ENCODE measurements at regions not wholly inside any gene's neighbourhood (a gene's known extent, or its start where the extent isn't known, plus 50 kb on each side); places are given as distances from the start of the nearest gene placed in this dataset.

- Mint-ChIP-seq H3K9me3 (ENCODE audit: low read depth, unreplicated experiment) (no peaks in the 10 kb centered on the region), H3K27me3 (ENCODE audit: unreplicated experiment) (peaks cover 51% of the 10 kb centered on the region), H3K36me3 (ENCODE audit: insufficient read depth, unreplicated experiment) (no peaks in the 10 kb centered on the region), H3K27ac (ENCODE audit: unreplicated experiment) (no peak overlapping the region), H3K4me1 (ENCODE audit: low read depth, unreplicated experiment) (peaks cover 6% of the 10 kb centered on the region), H3K4me3 (ENCODE audit: low read depth, unreplicated experiment) (no peak overlapping the region)
- no TSS peak for BruUV-seq (replicated peaks)
- intact Hi-C loops (cut with micrococcal nuclease; ENCODE audit: unreplicated experiment): no loop called here
- CTCF ChIA-PET: interaction anchor here (0.6 to 1.2 kb wide), 3 partner anchors 11 to 596 kb away, joined by 3 to 5 read pairs (median 3); no protein-coding TSS in a partner anchor
- DNase-seq: no peak
- no peak for TF ChIP-seq CTCF (IDR thresholded peaks at IDR 0.05; ENCODE audit: unreplicated experiment)
Measured at GRCh38 chr15:79178594-79178993, 88.0 kb upstream of the RASGRF1 start.

GRCh38 chr15:79176151-79176550 is 85.6 kb upstream of the RASGRF1 start:
- CTCF ChIA-PET: no interaction called here
- H3K27ac Mint-ChIP-seq (ENCODE audit: unreplicated experiment): no peak overlapping the region
- no peaks in the 10 kb centered on the region for H3K36me3 Mint-ChIP-seq (ENCODE audit: insufficient read depth, unreplicated experiment)
- intact Hi-C loops (cut with micrococcal nuclease; ENCODE audit: unreplicated experiment): no loop called here
- TF ChIP-seq CTCF (IDR thresholded peaks at IDR 0.05; ENCODE audit: unreplicated experiment): no peak
- no TSS peak for BruUV-seq (replicated peaks)
- H3K4me1 Mint-ChIP-seq (ENCODE audit: low read depth, unreplicated experiment): peaks cover 12% of the 10 kb centered on the region
- H3K4me3 Mint-ChIP-seq (ENCODE audit: low read depth, unreplicated experiment): no peak overlapping the region
- no peaks in the 10 kb centered on the region for H3K9me3 Mint-ChIP-seq (ENCODE audit: low read depth, unreplicated experiment)
- DNase-seq: no peak
- H3K27me3 Mint-ChIP-seq (ENCODE audit: unreplicated experiment): peaks cover 36% of the 10 kb centered on the region

GRCh38 chr15:79172801-79173460 is 82.4 kb upstream of the RASGRF1 start:
- intact Hi-C loops (cut with micrococcal nuclease; ENCODE audit: unreplicated experiment): no loop called here
- H3K27ac Mint-ChIP-seq (ENCODE audit: unreplicated experiment): no peak overlapping the region
- no peaks in the 10 kb centered on the region for H3K9me3 Mint-ChIP-seq (ENCODE audit: low read depth, unreplicated experiment)
- CTCF ChIA-PET: no interaction called here
- H3K4me1 Mint-ChIP-seq (ENCODE audit: low read depth, unreplicated experiment): peaks cover 27% of the 10 kb centered on the region
- H3K27me3 Mint-ChIP-seq (ENCODE audit: unreplicated experiment): peaks cover 36% of the 10 kb centered on the region
- no peaks in the 10 kb centered on the region for H3K36me3 Mint-ChIP-seq (ENCODE audit: insufficient read depth, unreplicated experiment)
- H3K4me3 Mint-ChIP-seq (ENCODE audit: low read depth, unreplicated experiment): no peak overlapping the region
- BruUV-seq (replicated peaks): no TSS peak
- no peak for TF ChIP-seq CTCF (IDR thresholded peaks at IDR 0.05; ENCODE audit: unreplicated experiment)
- DNase-seq: no peak

GRCh38 chr15:79172032-79172481 is 81.5 kb upstream of the RASGRF1 start:
- CTCF ChIA-PET: interaction anchor here (0.6 kb wide), 1 partner anchor 226 kb away, joined by 11 read pairs; no protein-coding TSS in a partner anchor
- Mint-ChIP-seq H3K4me1 (ENCODE audit: low read depth, unreplicated experiment) (peaks cover 27% of the 10 kb centered on the region), H3K27ac (ENCODE audit: unreplicated experiment) (no peak overlapping the region), H3K9me3 (ENCODE audit: low read depth, unreplicated experiment) (no peaks in the 10 kb centered on the region), H3K27me3 (ENCODE audit: unreplicated experiment) (peaks cover 29% of the 10 kb centered on the region), H3K4me3 (ENCODE audit: low read depth, unreplicated experiment) (no peak overlapping the region), H3K36me3 (ENCODE audit: insufficient read depth, unreplicated experiment) (no peaks in the 10 kb centered on the region)
- no TSS peak for BruUV-seq (replicated peaks)
- no peak for DNase-seq
- no peak for TF ChIP-seq CTCF (IDR thresholded peaks at IDR 0.05; ENCODE audit: unreplicated experiment)
- intact Hi-C loops (cut with micrococcal nuclease; ENCODE audit: unreplicated experiment): no loop called here

Measured in Calu3 (cell line).